MM.1S (cell line): ENCODE measurements at regions not wholly inside any gene's neighbourhood (a gene's known extent, or its start where the extent isn't known, plus 50 kb on each side); places are given as distances from the start of the nearest gene placed in this dataset.
"Not testable (repeated sequence)": the region's sequence is repeated elsewhere in the genome, so short reads cannot be mapped to it uniquely, and the experiment has no call there.

Experiments used
- CTCF ChIP-seq: fragments of 300-600 bp; sonication (generic); IDR thresholded peaks from 2 replicates; pipeline ENCODE4 v1.5.1; 2016; ENCODE audit warnings: antibody characterized with exemption, low read length, mixed read lengths
- EZH2 ChIP-seq: fragments of 300-600 bp; sonication (generic); optimal IDR thresholded peaks from 2 replicates; pipeline ENCODE3; 2017; ENCODE audit warnings: low read depth, mild to moderate bottlenecking, antibody characterized with exemption, low read length, mixed read lengths

GRCh38 chr2:187637771-187638170, 83.5 kb upstream of the TFPI start:
- TF ChIP-seq CTCF, EZH2: not testable (repeated sequence)
